OCI-LY3 (cell line): ENCODE measurements at regions not wholly inside any gene's neighbourhood (a gene's known extent, or its start where the extent isn't known, plus 50 kb on each side); places are given as distances from the start of the nearest gene placed in this dataset.

Source experiments
- H2AFZ ChIP-seq: fragments of 200-600, 300-600 bp; shearing (Covaris generic); 2 replicates; pipeline ENCODE4 v1.6.0; 2014; ENCODE audit warnings: antibody characterized with exemption, low read depth, low read length
- H3K27ac ChIP-seq: fragments of 200-600, 300-600 bp; sonication (generic); 2 replicates; pipeline ENCODE4 v1.5.1; 2014; ENCODE audit warnings: mild to moderate bottlenecking, low read length, moderate library complexity, mixed read lengths
- H3K27me3 ChIP-seq: fragments of 200-600, 300-600 bp; sonication (generic); 2 replicates; pipeline ENCODE4 v1.6.1; 2014; ENCODE audit warnings: low read depth, low read length, mixed read lengths
- H3K36me3 ChIP-seq: fragments of 200-600, 300-600 bp; sonication (generic); replicated peaks from 2 replicates; pipeline ENCODE3; 2014; ENCODE audit warnings: low read depth, low read length, mixed read lengths
- H3K4me1 ChIP-seq: fragments of 300-600, 200-600 bp; sonication (generic); 2 replicates; pipeline ENCODE4 v1.6.1; 2014; ENCODE audit warnings: low read length, mixed read lengths
- H3K4me2 ChIP-seq: fragments of 200-600, 300-600 bp; sonication (generic); 2 replicates; pipeline ENCODE4 v1.6.1; 2014; ENCODE audit warnings: low read length, mixed read lengths
- H3K4me3 ChIP-seq: fragments of 300-600, 200-600 bp; sonication (generic); 2 replicates; pipeline ENCODE4 v1.5.1; 2014; ENCODE audit warnings: antibody characterized with exemption, mild to moderate bottlenecking, low read length, moderate library complexity
- H3K79me2 ChIP-seq: fragments of 300-600, 200-600 bp; shearing (Covaris generic); 2 replicates; pipeline ENCODE4 v1.6.1; 2014; ENCODE audit warnings: mild to moderate bottlenecking, low read length, mixed read lengths
- H3K9ac ChIP-seq: fragments of 300-600, 200-600 bp; shearing (Covaris generic); 2 replicates; pipeline ENCODE4 v1.6.0; 2014; ENCODE audit warnings: mild to moderate bottlenecking, low read length, moderate library complexity
- H3K9me3 ChIP-seq: fragments of 200-600, 300-600 bp; shearing (Covaris generic); 2 replicates; pipeline ENCODE4 v1.6.1; 2014; ENCODE audit warnings: low read length, mixed read lengths; ENCODE audit not compliant: insufficient read depth
- H4K20me1 ChIP-seq: fragments of 200-600, 300-600 bp; sonication (generic); 2 replicates; pipeline ENCODE4 v1.6.1; 2016; ENCODE audit warnings: low read length, mixed read lengths; ENCODE audit not compliant: insufficient read depth
- EZH2phosphoT487 ChIP-seq: fragments of 200-600 bp; shearing (Covaris generic); IDR thresholded peaks from 2 replicates; pipeline ENCODE4 v1.6.1; 2018; ENCODE audit warnings: antibody characterized with exemption, mixed run types, low read depth
- TF ChIP-seq, protein P1 (sequence below): fragments of 200-600, 300-600 bp; sonication (generic); IDR thresholded peaks from 2 replicates; pipeline ENCODE4 v1.5.1; 2014; ENCODE audit warnings: antibody characterized with exemption, low read length, low read depth

GRCh38 chr10:131480861-131481260, 169.3 kb upstream of the TCERG1L start:
- Histone ChIP-seq H3K27me3 (no peaks in the 10 kb centered on the region), H3K4me3 (no peak overlapping the region), H3K4me2 (no peak overlapping the region), H3K9ac (no peak overlapping the region), H3K27ac (no peak overlapping the region), H2AFZ (no peak overlapping the region), H3K79me2 (no peaks in the 10 kb centered on the region), H4K20me1 (no peaks in the 10 kb centered on the region), H3K9me3 (no peaks in the 10 kb centered on the region), H3K36me3 (no peaks in the 10 kb centered on the region), H3K4me1 (no peaks in the 10 kb centered on the region)
- TF ChIP-seq, protein P1, sequence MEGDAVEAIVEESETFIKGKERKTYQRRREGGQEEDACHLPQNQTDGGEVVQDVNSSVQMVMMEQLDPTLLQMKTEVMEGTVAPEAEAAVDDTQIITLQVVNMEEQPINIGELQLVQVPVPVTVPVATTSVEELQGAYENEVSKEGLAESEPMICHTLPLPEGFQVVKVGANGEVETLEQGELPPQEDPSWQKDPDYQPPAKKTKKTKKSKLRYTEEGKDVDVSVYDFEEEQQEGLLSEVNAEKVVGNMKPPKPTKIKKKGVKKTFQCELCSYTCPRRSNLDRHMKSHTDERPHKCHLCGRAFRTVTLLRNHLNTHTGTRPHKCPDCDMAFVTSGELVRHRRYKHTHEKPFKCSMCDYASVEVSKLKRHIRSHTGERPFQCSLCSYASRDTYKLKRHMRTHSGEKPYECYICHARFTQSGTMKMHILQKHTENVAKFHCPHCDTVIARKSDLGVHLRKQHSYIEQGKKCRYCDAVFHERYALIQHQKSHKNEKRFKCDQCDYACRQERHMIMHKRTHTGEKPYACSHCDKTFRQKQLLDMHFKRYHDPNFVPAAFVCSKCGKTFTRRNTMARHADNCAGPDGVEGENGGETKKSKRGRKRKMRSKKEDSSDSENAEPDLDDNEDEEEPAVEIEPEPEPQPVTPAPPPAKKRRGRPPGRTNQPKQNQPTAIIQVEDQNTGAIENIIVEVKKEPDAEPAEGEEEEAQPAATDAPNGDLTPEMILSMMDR, result no peak
- no peak for TF ChIP-seq EZH2phosphoT487

GRCh38 chr10:131485732-131486131, 174.2 kb upstream of the TCERG1L start:
- Histone ChIP-seq H3K27ac (no peak overlapping the region), H3K4me3 (no peak overlapping the region), H4K20me1 (no peaks in the 10 kb centered on the region), H3K27me3 (no peaks in the 10 kb centered on the region), H3K4me2 (no peak overlapping the region), H3K9ac (no peak overlapping the region), H3K9me3 (no peaks in the 10 kb centered on the region), H2AFZ (no peak overlapping the region), H3K4me1 (no peaks in the 10 kb centered on the region), H3K79me2 (no peaks in the 10 kb centered on the region), H3K36me3 (no peaks in the 10 kb centered on the region)
- TF ChIP-seq, protein P1, result no peak
- TF ChIP-seq EZH2phosphoT487, result no peak

DNA sequence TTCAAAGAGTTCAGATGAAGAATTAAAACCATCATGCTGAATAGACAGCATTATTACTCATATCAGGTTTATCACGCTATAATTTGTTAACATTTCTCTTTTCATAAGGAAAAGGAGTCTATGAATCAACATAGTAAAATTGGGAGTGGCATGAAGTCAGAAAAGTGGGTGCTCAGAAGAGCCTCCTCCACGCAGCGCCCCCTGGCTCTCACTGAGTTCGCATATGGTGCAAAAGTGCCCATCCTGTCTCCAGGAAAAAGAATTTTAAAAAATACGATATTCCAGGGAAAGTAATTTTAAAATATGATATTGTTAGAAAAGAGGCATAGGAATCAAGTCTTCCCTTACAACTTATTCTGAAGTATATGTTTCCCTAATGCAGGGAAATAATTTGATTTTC, 176.3 kb upstream of the TCERG1L start:
- no peaks in the 10 kb centered on the region for H3K79me2 ChIP-seq
- H3K9ac ChIP-seq, result no peak overlapping the region
- H3K36me3 ChIP-seq, result no peaks in the 10 kb centered on the region
- H3K4me3 ChIP-seq, result no peak overlapping the region
- no peaks in the 10 kb centered on the region for H3K4me1 ChIP-seq
- no peak overlapping the region for H3K4me2 ChIP-seq
- H3K27ac ChIP-seq, result no peak overlapping the region
- no peaks in the 10 kb centered on the region for H3K27me3 ChIP-seq
- no peaks in the 10 kb centered on the region for H4K20me1 ChIP-seq
- H3K9me3 ChIP-seq, result no peaks in the 10 kb centered on the region
- TF ChIP-seq, protein P1, result no peak
- TF ChIP-seq EZH2phosphoT487, result no peak
- no peak overlapping the region for H2AFZ ChIP-seq

- H3K4me1 ChIP-seq, result no peaks in the 10 kb centered on the region
- TF ChIP-seq, protein P1, result no peak
- no peak for TF ChIP-seq EZH2phosphoT487
- H2AFZ ChIP-seq, result no peak overlapping the region
- H3K9ac ChIP-seq, result no peak overlapping the region
- H3K27ac ChIP-seq, result no peak overlapping the region
- no peaks in the 10 kb centered on the region for H3K36me3 ChIP-seq
- H3K79me2 ChIP-seq, result no peaks in the 10 kb centered on the region
- no peak overlapping the region for H3K4me3 ChIP-seq
- H4K20me1 ChIP-seq, result no peaks in the 10 kb centered on the region
- H3K4me2 ChIP-seq, result no peak overlapping the region
- no peaks in the 10 kb centered on the region for H3K27me3 ChIP-seq
- H3K9me3 ChIP-seq, result no peaks in the 10 kb centered on the region
Measured at GRCh38 chr10:131490991-131491594, 179.6 kb upstream of the TCERG1L start.
